ENCODE measurements at regions not wholly inside any gene's neighbourhood (a gene's known extent, or its start where the extent isn't known, plus 50 kb on each side); places are given as distances from the start of the nearest gene placed in this dataset.

DNA sequence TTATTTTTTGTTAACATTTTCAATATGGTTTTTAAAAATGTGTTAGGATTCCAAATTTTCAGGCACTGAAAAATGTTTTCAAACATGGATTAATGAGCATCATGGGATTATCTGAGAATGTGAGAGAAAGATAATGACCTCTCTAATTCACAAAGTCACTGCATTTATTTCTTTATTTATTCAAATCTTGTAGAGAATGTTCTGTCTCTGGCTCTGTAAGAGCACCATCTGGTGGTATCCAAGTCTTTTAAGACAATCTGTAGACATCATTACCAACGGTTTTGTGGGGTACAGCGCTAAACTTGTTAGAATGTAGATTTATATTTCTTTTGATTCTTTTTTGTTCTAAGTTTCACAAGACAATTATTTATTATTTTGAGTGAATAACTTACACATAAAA lies 956.0 kb upstream of the NOVA1 start:
- no peak overlapping the region for H3K4me3 ChIP-seq
- H3K27ac ChIP-seq: no peak overlapping the region
- no peaks in the 10 kb centered on the region for H3K36me3 ChIP-seq
- ATAC-seq (ENCODE audit: insufficient number of reproducible peaks, low FRiP score, low read depth) (no peak), DNase-seq (ENCODE audit: low spot score) (no peak)
- no peaks in the 10 kb centered on the region for H3K27me3 ChIP-seq (replicated peaks; ENCODE audit: insufficient read depth)
- no peaks in the 10 kb centered on the region for H3K4me1 ChIP-seq (ENCODE audit: control insufficient read depth in 1 of 2, low read depth in 2 of 2)
- TF ChIP-seq, protein P1, sequence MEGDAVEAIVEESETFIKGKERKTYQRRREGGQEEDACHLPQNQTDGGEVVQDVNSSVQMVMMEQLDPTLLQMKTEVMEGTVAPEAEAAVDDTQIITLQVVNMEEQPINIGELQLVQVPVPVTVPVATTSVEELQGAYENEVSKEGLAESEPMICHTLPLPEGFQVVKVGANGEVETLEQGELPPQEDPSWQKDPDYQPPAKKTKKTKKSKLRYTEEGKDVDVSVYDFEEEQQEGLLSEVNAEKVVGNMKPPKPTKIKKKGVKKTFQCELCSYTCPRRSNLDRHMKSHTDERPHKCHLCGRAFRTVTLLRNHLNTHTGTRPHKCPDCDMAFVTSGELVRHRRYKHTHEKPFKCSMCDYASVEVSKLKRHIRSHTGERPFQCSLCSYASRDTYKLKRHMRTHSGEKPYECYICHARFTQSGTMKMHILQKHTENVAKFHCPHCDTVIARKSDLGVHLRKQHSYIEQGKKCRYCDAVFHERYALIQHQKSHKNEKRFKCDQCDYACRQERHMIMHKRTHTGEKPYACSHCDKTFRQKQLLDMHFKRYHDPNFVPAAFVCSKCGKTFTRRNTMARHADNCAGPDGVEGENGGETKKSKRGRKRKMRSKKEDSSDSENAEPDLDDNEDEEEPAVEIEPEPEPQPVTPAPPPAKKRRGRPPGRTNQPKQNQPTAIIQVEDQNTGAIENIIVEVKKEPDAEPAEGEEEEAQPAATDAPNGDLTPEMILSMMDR (IDR thresholded peaks at IDR 0.05): no peak
- no peaks in the 10 kb centered on the region for H3K9me3 ChIP-seq

DNA sequence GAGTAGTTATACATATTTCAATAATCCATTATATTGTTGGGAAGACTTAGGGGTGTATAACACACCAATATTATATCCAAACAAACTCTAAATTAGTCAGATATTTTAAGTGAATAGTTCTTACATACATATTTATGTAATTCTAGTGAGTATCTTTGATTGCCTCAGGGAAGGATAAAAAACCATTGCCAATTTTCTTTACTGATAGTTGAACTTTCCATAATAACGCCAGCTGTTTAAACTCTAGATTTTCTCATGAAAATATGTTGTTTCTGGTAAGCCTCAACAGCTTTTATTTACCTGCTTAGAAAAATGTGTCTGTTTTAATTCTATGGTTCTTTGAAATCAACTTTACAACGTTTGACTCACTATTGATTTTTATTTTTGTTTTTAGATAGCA lies 959.6 kb upstream of the NOVA1 start:
- Histone ChIP-seq H3K4me1 (ENCODE audit: control insufficient read depth in 1 of 2, low read depth in 2 of 2) (no peaks in the 10 kb centered on the region), H3K4me3 (no peak overlapping the region), H3K36me3 (no peaks in the 10 kb centered on the region), H3K27ac (no peak overlapping the region), H3K9me3 (no peaks in the 10 kb centered on the region), H3K27me3 (replicated peaks; ENCODE audit: insufficient read depth) (no peaks in the 10 kb centered on the region)
- TF ChIP-seq, protein P1 (IDR thresholded peaks at IDR 0.05): no peak
- DNase-seq (ENCODE audit: low spot score) (no peak), ATAC-seq (ENCODE audit: insufficient number of reproducible peaks, low FRiP score, low read depth) (no peak)

DNA sequence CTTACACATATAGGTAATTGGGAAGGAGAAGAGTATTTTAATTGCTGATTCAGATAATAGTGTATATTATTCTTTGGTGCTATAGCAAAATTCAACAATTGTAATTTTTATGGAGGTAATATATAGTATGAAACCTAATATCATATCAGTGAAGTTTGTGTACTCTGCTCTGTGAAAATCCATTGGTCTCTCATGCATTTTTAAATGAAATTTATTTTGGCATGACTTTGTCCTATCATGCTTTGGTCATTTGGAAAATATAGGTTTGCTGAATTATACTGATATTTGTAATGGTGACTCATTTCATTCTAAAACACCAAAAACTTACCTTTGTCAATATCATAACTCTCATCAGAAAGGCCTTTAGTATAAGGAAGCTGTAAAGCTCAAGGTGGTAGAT lies 962.0 kb upstream of the NOVA1 start:
- TF ChIP-seq, protein P1 (IDR thresholded peaks at IDR 0.05): no peak
- Histone ChIP-seq H3K27ac (no peak overlapping the region), H3K4me3 (no peak overlapping the region), H3K27me3 (replicated peaks; ENCODE audit: insufficient read depth) (no peaks in the 10 kb centered on the region), H3K36me3 (no peaks in the 10 kb centered on the region), H3K4me1 (ENCODE audit: control insufficient read depth in 1 of 2, low read depth in 2 of 2) (no peaks in the 10 kb centered on the region), H3K9me3 (no peaks in the 10 kb centered on the region)
- ATAC-seq (ENCODE audit: insufficient number of reproducible peaks, low FRiP score, low read depth) (no peak), DNase-seq (ENCODE audit: low spot score) (no peak)

DNA sequence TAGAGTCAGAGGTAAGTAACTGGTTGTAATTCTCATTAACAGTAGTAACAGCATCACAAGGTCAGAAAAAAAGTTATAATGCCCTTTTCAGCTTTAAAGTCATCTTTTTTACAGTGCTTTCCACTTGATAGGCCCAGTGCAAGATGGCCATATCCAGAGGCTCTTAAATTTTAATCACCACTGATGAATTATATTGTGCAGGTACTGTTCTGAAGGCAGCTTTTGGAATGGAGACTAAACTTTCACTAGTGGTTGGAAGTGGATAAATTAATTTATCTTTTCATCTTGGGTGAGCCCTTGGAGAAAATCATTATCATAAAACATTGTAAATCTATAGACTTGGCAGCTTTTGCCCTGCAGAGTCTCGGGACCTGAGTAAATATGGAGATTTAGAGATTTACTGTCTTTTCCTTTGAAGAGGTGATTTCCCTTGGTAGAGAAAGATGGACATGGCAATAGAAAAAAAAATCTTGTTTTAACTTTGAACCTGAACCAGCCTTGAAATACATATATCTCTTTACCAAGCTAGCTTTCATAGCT lies 969.1 kb upstream of the NOVA1 start:
- no peaks in the 10 kb centered on the region for H3K9me3 ChIP-seq
- no peaks in the 10 kb centered on the region for H3K27me3 ChIP-seq (replicated peaks; ENCODE audit: insufficient read depth)
- TF ChIP-seq, protein P1 (IDR thresholded peaks at IDR 0.05): no peak
- no peak overlapping the region for H3K27ac ChIP-seq
- no peak for DNase-seq (ENCODE audit: low spot score)
- no peak overlapping the region for H3K4me3 ChIP-seq
- ATAC-seq (ENCODE audit: insufficient number of reproducible peaks, low FRiP score, low read depth): no peak
- no peaks in the 10 kb centered on the region for H3K4me1 ChIP-seq (ENCODE audit: control insufficient read depth in 1 of 2, low read depth in 2 of 2)
- no peaks in the 10 kb centered on the region for H3K36me3 ChIP-seq

DNA sequence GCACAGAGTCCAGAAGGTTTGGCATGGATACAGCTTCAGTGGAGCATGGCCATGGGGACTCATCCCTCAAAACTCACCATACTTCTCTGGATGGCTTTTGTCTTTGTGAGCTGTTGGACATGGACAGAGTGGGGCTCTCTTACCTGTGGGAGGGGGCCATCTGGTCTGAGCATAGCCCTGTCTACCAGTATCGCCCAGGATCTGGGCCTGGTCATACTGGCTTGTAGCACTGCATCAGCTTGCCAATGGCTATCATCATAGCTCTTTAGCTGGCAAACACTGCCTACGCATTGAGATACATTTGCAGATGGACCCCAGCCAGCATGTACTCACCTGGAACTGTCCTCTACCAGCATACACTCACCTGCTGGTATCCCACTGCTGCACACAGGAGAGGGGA lies 975.2 kb upstream of the NOVA1 start:
- Histone ChIP-seq H3K4me1 (ENCODE audit: control insufficient read depth in 1 of 2, low read depth in 2 of 2) (no peaks in the 10 kb centered on the region), H3K4me3 (no peak overlapping the region), H3K36me3 (no peaks in the 10 kb centered on the region), H3K27ac (no peak overlapping the region), H3K27me3 (replicated peaks; ENCODE audit: insufficient read depth) (no peaks in the 10 kb centered on the region), H3K9me3 (no peaks in the 10 kb centered on the region)
- DNase-seq (ENCODE audit: low spot score) (no peak), ATAC-seq (ENCODE audit: insufficient number of reproducible peaks, low FRiP score, low read depth) (no peak)
- TF ChIP-seq, protein P1 (IDR thresholded peaks at IDR 0.05): no peak
